HEK293 (cell line): ENCODE measurements at regions not wholly inside any gene's neighbourhood (a gene's known extent, or its start where the extent isn't known, plus 50 kb on each side); places are given as distances from the start of the nearest gene placed in this dataset.

Source experiments
- CTCF ChIP-seq: fragments of 450-650 bp; formaldehyde crosslinking; IDR thresholded peaks from 2 replicates; pipeline ENCODE4 v1.5.1; 2016; ENCODE audit warnings: missing biosample characterization, missing genetic modification characterization
- EGR2 ChIP-seq: fragments of 450-650 bp; formaldehyde crosslinking; IDR thresholded peaks from 2 replicates; pipeline ENCODE4 v1.5.1; 2016; ENCODE audit warnings: low read depth, missing biosample characterization, missing genetic modification characterization
- ELK4 ChIP-seq: IDR thresholded peaks from 2 replicates; pipeline ENCODE4 v1.6.1; 2011; ENCODE audit warnings: mild to moderate bottlenecking, low read depth, low read length, borderline replicate concordance
- PRDM10 ChIP-seq: fragments of 450-650 bp; formaldehyde crosslinking; IDR thresholded peaks from 2 replicates; pipeline ENCODE4 v1.5.1; 2016; ENCODE audit warnings: missing biosample characterization, missing genetic modification characterization
- YY1 ChIP-seq: fragments of 450-650 bp; formaldehyde crosslinking; IDR thresholded peaks from 2 replicates; pipeline ENCODE4 v1.5.1; 2018; ENCODE audit warnings: missing biosample characterization, missing genetic modification characterization
- ZFP37 ChIP-seq: fragments of 450-650 bp; formaldehyde crosslinking; IDR thresholded peaks from 2 replicates; pipeline ENCODE4 v1.5.1; 2016; ENCODE audit warnings: missing biosample characterization, missing genetic modification characterization
- ZNF26 ChIP-seq: fragments of 450-650 bp; formaldehyde crosslinking; IDR thresholded peaks from 2 replicates; pipeline ENCODE4 v1.5.1; 2016; ENCODE audit warnings: missing biosample characterization, missing genetic modification characterization
- ZNF274 ChIP-seq, 2 experiments: fragments of 200-500 bp in 1 of 2; fragments of 450-650 bp in 1 of 2; sonication (Bioruptor generic) in 1 of 2; formaldehyde crosslinking in 1 of 2; IDR thresholded peaks; 2 replicates each; pipeline versions ENCODE4 v1.5.1 to v1.6.1; 2014 to 2016; ENCODE audit warnings: borderline replicate concordance in 1 of 2, inconsistent platforms in 1 of 2, low read length in 1 of 2, missing biosample characterization in 1 of 2, missing genetic modification characterization in 1 of 2
- ZNF501 ChIP-seq: fragments of 450-650 bp; formaldehyde crosslinking; IDR thresholded peaks from 2 replicates; pipeline ENCODE4 v1.5.1; 2016; ENCODE audit warnings: missing biosample characterization, missing genetic modification characterization
- ZNF707 ChIP-seq: fragments of 450-650 bp; formaldehyde crosslinking; IDR thresholded peaks from 2 replicates; pipeline ENCODE4 v1.5.1; 2016; ENCODE audit warnings: missing biosample characterization, missing genetic modification characterization
- ZNF792 ChIP-seq: fragments of 450-650 bp; formaldehyde crosslinking; IDR thresholded peaks from 2 replicates; pipeline ENCODE4 v1.5.1; 2016; ENCODE audit warnings: missing biosample characterization, missing genetic modification characterization
- ZSCAN30 ChIP-seq: fragments of 450-650 bp; IDR thresholded peaks from 2 replicates; pipeline ENCODE4 v1.5.1; 2018; ENCODE audit warnings: missing biosample characterization, mild to moderate bottlenecking, missing genetic modification characterization, moderate library complexity

GRCh38 chr7:79524048-79524447, 70.6 kb upstream of the MAGI2 start:
- no peak for TF ChIP-seq YY1 (tag by site-specific recombination)
- TF ChIP-seq ZNF501 (tag by site-specific recombination) = no peak
- no peak for TF ChIP-seq PRDM10 (tag by site-specific recombination)
- TF ChIP-seq ZSCAN30 (tag by site-specific recombination) = no peak
- TF ChIP-seq ZNF274 (IDR thresholded peaks at IDR 0.05; ENCODE audit: low read length) = no peak
- TF ChIP-seq ZNF274 (tag by site-specific recombination; IDR thresholded peaks at IDR 0.05; ENCODE audit: borderline replicate concordance) = no peak
- no peak for TF ChIP-seq ELK4
- no peak for TF ChIP-seq ZNF792 (tag by site-specific recombination)
- no peak for TF ChIP-seq ZFP37 (tag by site-specific recombination)
- TF ChIP-seq ZNF26 (tag by site-specific recombination) = no peak
- TF ChIP-seq ZNF707 (tag by site-specific recombination) = no peak
- TF ChIP-seq EGR2 (tag by site-specific recombination) = no peak
- TF ChIP-seq CTCF (tag by site-specific recombination) = no peak
